Lower leg skin (tissue), 4 donors: ENCODE measurements at regions not wholly inside any gene's neighbourhood (a gene's known extent, or its start where the extent isn't known, plus 50 kb on each side); places are given as distances from the start of the nearest gene placed in this dataset.

ENCODE experiments used
- DNase-seq, 2 donors: peaks; one replicate each; pipeline ENCODE4 v3.0.0-alpha.2; 2019; ENCODE audit warnings: low spot score in 2 of 2
- H3K4me3 ChIP-seq: fragments of 200-600 bp; sonication (generic); 2 replicates; pipeline ENCODE4 v1.5.1; 2017; ENCODE audit warnings: mild to moderate bottlenecking, low read depth; ENCODE audit not compliant: poor library complexity, severe bottlenecking
- CTCF ChIP-seq, 3 donors: fragments of 450-650 bp; IDR thresholded peaks; one replicate each; pipeline ENCODE4 v1.5.1; 2016; ENCODE audit warnings: antibody characterized with exemption in 3 of 3, mild to moderate bottlenecking in 3 of 3, moderate library complexity in 2 of 3
- POLR2A ChIP-seq, 2 donors: fragments of 450-650 bp; IDR thresholded peaks; one replicate each; pipeline ENCODE4 v1.6.1; 2016 to 2017; ENCODE audit warnings: antibody characterized with exemption in 2 of 2, mild to moderate bottlenecking in 1 of 2, moderate library complexity in 1 of 2
- WGBS, 2 donors: methylation state at CpG; one replicate each; pipeline ENCODE4 v1.1.5; 2018; 5-methylcytosine and 5-hydroxymethylcytosine counted together
- intact Hi-C: fragments of 100-400 bp; cut with DNase I; formaldehyde crosslinking; loops from one replicate; pipeline ENCODE4 v1.15.0; 2023; ENCODE audit warnings: low total_unique reads

- intact Hi-C loops, result no loop called here
- H3K4me3 ChIP-seq, result no peak overlapping the region
- 94 to 99% methylated on average over 3 of the region's 3 CpGs for WGBS, 2 donors
- no peak for TF ChIP-seq CTCF (IDR thresholded peaks at IDR 0.05)
- no peak for TF ChIP-seq POLR2A (IDR thresholded peaks at IDR 0.05)
- DNase-seq, result no peak
Observed at GRCh38 chr13:74794582-74794981, 660.4 kb upstream of the KLF12 start.

- no peak for DNase-seq
- no peak overlapping the region for H3K4me3 ChIP-seq
- WGBS, 2 donors, result 94 to 96% methylated on average over 5 of the region's 5 CpGs
- TF ChIP-seq CTCF (IDR thresholded peaks at IDR 0.05) (no peak), POLR2A (IDR thresholded peaks at IDR 0.05) (no peak)
- intact Hi-C loops, result no loop called here
Observed at GRCh38 chr13:74794147-74794546, 659.9 kb upstream of the KLF12 start.

- WGBS, 2 donors, result 46 to 58% methylated on average over 3 of the region's 3 CpGs
- H3K4me3 ChIP-seq, result no peak overlapping the region
- intact Hi-C loops, result no loop called here
- TF ChIP-seq CTCF (IDR thresholded peaks at IDR 0.05), result no peak
- no peak for TF ChIP-seq POLR2A (IDR thresholded peaks at IDR 0.05)
- no peak for DNase-seq
Observed at GRCh38 chr13:74784959-74785358, 650.8 kb upstream of the KLF12 start.

GRCh38 chr13:74778946-74779345 lies 644.7 kb upstream of the KLF12 start:
- H3K4me3 ChIP-seq, result no peak overlapping the region
- TF ChIP-seq POLR2A (IDR thresholded peaks at IDR 0.05), result no peak
- TF ChIP-seq CTCF (IDR thresholded peaks at IDR 0.05), result no peak
- DNase-seq, result no peak
- 63 to 80% methylated on average over 2 of the region's 2 CpGs for WGBS, 2 donors
- intact Hi-C loops, result no loop called here

GRCh38 chr13:74778087-74778486 lies 643.9 kb upstream of the KLF12 start:
- WGBS, 2 donors, result 78 to 83% methylated on average over 4 of the region's 4 CpGs
- TF ChIP-seq POLR2A (IDR thresholded peaks at IDR 0.05), result no peak
- TF ChIP-seq CTCF (IDR thresholded peaks at IDR 0.05), result no peak
- intact Hi-C loops, result no loop called here
- DNase-seq, result no peak
- H3K4me3 ChIP-seq, result no peak overlapping the region

- DNase-seq, result no peak
- intact Hi-C loops, result no loop called here
- TF ChIP-seq POLR2A (IDR thresholded peaks at IDR 0.05) (no peak), CTCF (IDR thresholded peaks at IDR 0.05) (no peak)
- 97 to 98% methylated on average over 1 of the region's 1 CpG for WGBS, 2 donors
- no peak overlapping the region for H3K4me3 ChIP-seq
Observed at GRCh38 chr13:74774264-74774663, 640.1 kb upstream of the KLF12 start.
